ENCODE measurements at regions not wholly inside any gene's neighbourhood (a gene's known extent, or its start where the extent isn't known, plus 50 kb on each side); places are given as distances from the start of the nearest gene placed in this dataset.
"Not testable (repeated sequence)": the region's sequence is repeated elsewhere in the genome, so short reads cannot be mapped to it uniquely, and the experiment has no call there.

DNA sequence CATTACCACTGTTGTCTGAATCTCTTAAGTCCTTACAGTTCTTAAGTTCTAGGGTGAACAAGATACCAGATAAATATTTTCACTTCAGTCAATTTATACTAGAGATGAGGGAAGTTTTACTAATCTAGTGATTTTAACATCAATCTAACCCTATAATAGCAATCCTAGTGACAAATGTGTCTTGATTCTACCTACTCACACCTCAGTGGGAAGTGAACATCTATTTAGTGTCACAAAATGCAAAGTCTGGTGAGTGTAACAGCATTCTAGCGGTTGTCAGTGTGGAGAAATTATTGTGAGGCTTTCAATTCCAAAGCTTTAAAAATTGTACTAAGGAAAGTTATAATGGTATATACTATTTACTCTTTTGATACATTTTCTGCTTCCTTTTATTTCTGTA lies 225.8 kb upstream of the CYLC2 start:
- Mint-ChIP-seq H3K4me3 (no peak overlapping the region), H3K27ac (no peak overlapping the region), H3K9me3 (peaks cover 0 to 19% (median 10%) of the 10 kb centered on the region in 3 donors), H3K36me3 (no peaks in the 10 kb centered on the region), H3K27me3 (no peaks in the 10 kb centered on the region), H3K4me1 (no peaks in the 10 kb centered on the region)
- Histone ChIP-seq H3K9me3 (no peaks in the 10 kb centered on the region), H3K27ac (ENCODE audit: low read length) (no peak overlapping the region), H3K36me3 (ENCODE audit: control insufficient read depth in 2 of 2, extremely low read depth in 1 of 2, insufficient read depth in 1 of 2, low read length in 1 of 2) (no peaks in the 10 kb centered on the region), H3K4me1 (ENCODE audit: control insufficient read depth in 1 of 2, extremely low read depth in 1 of 2, insufficient read depth in 2 of 2, low read length in 2 of 2) (no peaks in the 10 kb centered on the region), H3K4me3 (ENCODE audit: control insufficient read depth in 1 of 2, extremely low read depth in 1 of 2, low read length in 1 of 2) (no peak overlapping the region), H3K27me3 (replicated peaks in 1 of 2; ENCODE audit: control insufficient read depth in 2 of 2, extremely low read depth in 1 of 2, insufficient read depth in 2 of 2, low read length in 1 of 2) (no peaks in the 10 kb centered on the region)
- no peak for DNase-seq
- POLR2A ChIA-PET, result no interaction called here
- no peak for ATAC-seq (replicated peaks in 1 of 4)
- WGBS (ENCODE audit: insufficient coverage), result no CpG with 5 or more reads among the region's 1 CpG
- CTCF ChIA-PET, result no interaction called here

DNA sequence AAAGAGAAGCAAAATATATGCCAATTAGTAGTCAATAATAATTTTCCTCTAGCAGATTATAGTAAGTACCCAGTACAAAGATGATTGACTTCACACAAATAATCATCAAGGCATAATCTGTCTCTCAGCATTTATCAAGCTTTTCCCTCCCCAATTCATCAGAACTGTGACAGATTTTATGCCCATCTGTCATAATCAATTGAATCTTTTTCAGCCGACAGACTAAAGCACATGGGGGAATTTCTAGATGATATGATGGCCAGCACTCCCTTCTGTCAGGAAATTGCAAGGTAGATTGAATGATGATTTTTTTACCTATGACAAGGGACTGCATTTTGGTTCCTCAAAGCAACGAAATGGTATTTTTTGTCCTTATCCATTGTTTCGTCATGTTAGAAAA lies 227.1 kb upstream of the CYLC2 start:
- Histone ChIP-seq H3K27ac (ENCODE audit: low read length) (no peak overlapping the region), H3K36me3 (ENCODE audit: control insufficient read depth in 2 of 2, extremely low read depth in 1 of 2, insufficient read depth in 1 of 2, low read length in 1 of 2) (no peaks in the 10 kb centered on the region), H3K4me1 (ENCODE audit: control insufficient read depth in 1 of 2, extremely low read depth in 1 of 2, insufficient read depth in 2 of 2, low read length in 2 of 2) (no peaks in the 10 kb centered on the region), H3K27me3 (replicated peaks in 1 of 2; ENCODE audit: control insufficient read depth in 2 of 2, extremely low read depth in 1 of 2, insufficient read depth in 2 of 2, low read length in 1 of 2) (no peaks in the 10 kb centered on the region), H3K4me3 (ENCODE audit: control insufficient read depth in 1 of 2, extremely low read depth in 1 of 2, low read length in 1 of 2) (no peak overlapping the region), H3K9me3 (no peaks in the 10 kb centered on the region)
- DNase-seq (no peak), ATAC-seq (replicated peaks in 1 of 4) (no peak)
- WGBS (ENCODE audit: insufficient coverage), result no CpG with 5 or more reads among the region's 3 CpGs
- Mint-ChIP-seq H3K27me3 (no peaks in the 10 kb centered on the region), H3K9me3 (peaks cover 0 to 24% (median 13%) of the 10 kb centered on the region in 3 donors), H3K27ac (no peak overlapping the region), H3K4me1 (no peaks in the 10 kb centered on the region), H3K4me3 (no peak overlapping the region), H3K36me3 (no peaks in the 10 kb centered on the region)
- POLR2A ChIA-PET, result no interaction called here
- CTCF ChIA-PET, result no interaction called here

DNA sequence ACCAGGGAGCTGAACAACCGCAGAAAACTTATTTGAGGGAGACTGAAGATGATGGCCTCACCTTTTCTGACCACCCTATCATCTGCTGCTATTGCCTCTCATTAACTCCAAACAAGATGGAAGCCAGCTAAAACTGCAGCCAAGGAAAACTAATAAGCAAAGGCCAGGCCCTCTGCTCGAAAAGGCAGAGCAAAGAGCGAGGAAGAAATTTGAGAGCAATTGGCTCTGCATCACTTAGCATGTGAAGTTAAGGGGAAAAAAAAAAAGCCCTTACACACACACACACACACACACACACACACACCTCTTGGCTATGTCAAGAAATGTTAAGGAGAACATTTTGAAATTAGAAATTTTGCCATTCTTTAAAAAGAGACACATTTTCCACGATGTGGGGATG lies 228.1 kb upstream of the CYLC2 start:
- Histone ChIP-seq H3K27ac (ENCODE audit: low read length) (no peak overlapping the region), H3K4me1 (ENCODE audit: control insufficient read depth in 1 of 2, extremely low read depth in 1 of 2, insufficient read depth in 2 of 2, low read length in 2 of 2) (no peaks in the 10 kb centered on the region), H3K9me3 (no peaks in the 10 kb centered on the region), H3K36me3 (ENCODE audit: control insufficient read depth in 2 of 2, extremely low read depth in 1 of 2, insufficient read depth in 1 of 2, low read length in 1 of 2) (no peaks in the 10 kb centered on the region), H3K4me3 (ENCODE audit: control insufficient read depth in 1 of 2, extremely low read depth in 1 of 2, low read length in 1 of 2) (no peak overlapping the region), H3K27me3 (replicated peaks in 1 of 2; ENCODE audit: control insufficient read depth in 2 of 2, extremely low read depth in 1 of 2, insufficient read depth in 2 of 2, low read length in 1 of 2) (no peaks in the 10 kb centered on the region)
- DNase-seq (no peak), ATAC-seq (replicated peaks in 1 of 4) (no peak)
- CTCF ChIA-PET, result no interaction called here
- Mint-ChIP-seq H3K36me3 (no peaks in the 10 kb centered on the region), H3K27me3 (no peaks in the 10 kb centered on the region), H3K9me3 (peaks cover 0 to 21% (median 11%) of the 10 kb centered on the region in 3 donors), H3K27ac (no peak overlapping the region), H3K4me1 (no peaks in the 10 kb centered on the region), H3K4me3 (no peak overlapping the region)
- POLR2A ChIA-PET, result no interaction called here
- WGBS (ENCODE audit: insufficient coverage), result 67% methylated on average over 1 of the region's 4 CpGs

DNA sequence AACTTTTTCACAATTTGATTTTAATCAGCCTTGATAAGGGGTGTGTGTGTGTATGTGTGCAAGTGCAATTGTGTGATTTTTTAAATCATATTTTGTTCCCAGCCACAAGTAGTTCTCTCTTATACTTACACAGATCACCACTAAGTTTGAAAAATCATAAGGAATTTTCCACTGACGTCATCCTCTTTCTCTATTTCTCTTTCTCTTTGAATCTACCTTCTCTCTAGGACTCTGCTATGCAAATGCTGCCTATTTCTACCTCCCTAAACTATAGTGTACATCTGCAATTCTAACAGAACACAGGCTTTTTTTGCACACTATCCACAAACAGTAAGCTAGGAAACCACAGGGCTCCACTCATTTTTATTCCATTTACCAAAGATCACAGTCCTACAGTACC lies 254.6 kb upstream of the CYLC2 start:
- Mint-ChIP-seq H3K27ac (no peak overlapping the region), H3K9me3 (peaks cover 20 to 21% (median 21%) of the 10 kb centered on the region in 3 donors), H3K27me3 (no peaks in the 10 kb centered on the region), H3K4me3 (no peak overlapping the region), H3K4me1 (no peaks in the 10 kb centered on the region), H3K36me3 (no peaks in the 10 kb centered on the region)
- peaks cover 2% of the 10 kb centered on the region for H3K9me3 ChIP-seq
- H3K4me1 ChIP-seq (ENCODE audit: control insufficient read depth in 1 of 2, extremely low read depth in 1 of 2, insufficient read depth in 2 of 2, low read length in 2 of 2), result no peaks in the 10 kb centered on the region
- ATAC-seq (replicated peaks in 1 of 4), result no peak
- no peak overlapping the region for H3K4me3 ChIP-seq (ENCODE audit: control insufficient read depth in 1 of 2, extremely low read depth in 1 of 2, low read length in 1 of 2)
- H3K27ac ChIP-seq (ENCODE audit: low read length), result no peak overlapping the region
- no peak for DNase-seq
- H3K27me3 ChIP-seq (replicated peaks in 1 of 2; ENCODE audit: control insufficient read depth in 2 of 2, extremely low read depth in 1 of 2, insufficient read depth in 2 of 2, low read length in 1 of 2), result no peaks in the 10 kb centered on the region
- H3K36me3 ChIP-seq (ENCODE audit: control insufficient read depth in 2 of 2, extremely low read depth in 1 of 2, insufficient read depth in 1 of 2, low read length in 1 of 2), result no peaks in the 10 kb centered on the region
- 64% methylated on average over 1 of the region's 1 CpG for WGBS (ENCODE audit: insufficient coverage)
- ChIA-PET POLR2A (no interaction called here), CTCF (no interaction called here)

DNA sequence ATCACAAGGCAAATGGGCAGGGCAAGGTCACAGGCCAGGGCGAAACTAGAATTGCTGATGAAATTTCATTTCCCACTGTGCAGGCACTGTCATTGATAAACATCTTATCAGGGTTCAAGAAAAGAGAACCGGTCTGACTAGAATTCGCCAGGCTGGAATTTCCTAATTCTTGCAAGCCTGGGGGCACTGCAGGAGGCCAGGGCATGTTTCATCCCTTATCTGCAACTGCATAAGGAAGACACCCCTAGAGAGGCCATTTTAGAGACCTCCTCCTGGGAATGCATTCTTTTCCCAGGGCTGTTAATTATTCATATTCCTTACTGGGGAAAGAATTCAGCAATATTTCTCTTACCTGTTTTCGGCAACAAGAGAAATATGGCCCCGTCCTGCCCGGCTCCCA lies 266.2 kb upstream of the CYLC2 start:
- Mint-ChIP-seq H3K27ac (no peak overlapping the region), H3K4me3 (no peak overlapping the region), H3K36me3 (no peaks in the 10 kb centered on the region), H3K27me3 (no peaks in the 10 kb centered on the region), H3K9me3 (peaks cover 12 to 35% (median 28%) of the 10 kb centered on the region in 3 donors), H3K4me1 (no peaks in the 10 kb centered on the region)
- WGBS (ENCODE audit: insufficient coverage), result 74% methylated on average over 4 of the region's 6 CpGs
- ChIA-PET POLR2A (no interaction called here), CTCF (no interaction called here)
- Histone ChIP-seq H3K36me3 (ENCODE audit: control insufficient read depth in 2 of 2, extremely low read depth in 1 of 2, insufficient read depth in 1 of 2, low read length in 1 of 2) (no peaks in the 10 kb centered on the region), H3K4me3 (ENCODE audit: control insufficient read depth in 1 of 2, extremely low read depth in 1 of 2, low read length in 1 of 2) (no peak overlapping the region), H3K4me1 (ENCODE audit: control insufficient read depth in 1 of 2, extremely low read depth in 1 of 2, insufficient read depth in 2 of 2, low read length in 2 of 2) (no peaks in the 10 kb centered on the region), H3K9me3 (no peaks in the 10 kb centered on the region), H3K27me3 (replicated peaks in 1 of 2; ENCODE audit: control insufficient read depth in 2 of 2, extremely low read depth in 1 of 2, insufficient read depth in 2 of 2, low read length in 1 of 2) (no peaks in the 10 kb centered on the region), H3K27ac (ENCODE audit: low read length) (no peak overlapping the region)
- no peak for ATAC-seq (replicated peaks in 1 of 4)
- DNase-seq, result no peak

DNA sequence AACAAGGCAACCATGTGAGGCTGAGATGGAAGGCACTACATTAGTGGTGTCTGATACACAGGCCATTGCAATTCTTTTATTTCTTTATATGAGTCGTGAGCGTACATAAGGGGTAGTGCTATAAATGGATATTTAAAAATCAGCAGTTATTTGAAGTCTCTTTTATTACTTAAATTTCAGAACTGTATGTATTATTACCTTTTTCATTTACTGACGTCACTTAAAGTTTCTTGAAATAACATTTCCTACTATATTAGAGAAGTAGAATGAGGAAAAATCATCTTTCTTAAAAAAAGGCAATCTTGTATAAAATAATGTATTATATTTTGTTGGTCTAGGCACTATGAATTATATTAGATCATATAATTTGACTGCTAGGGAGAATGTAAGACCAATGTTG lies 280.9 kb upstream of the CYLC2 start:
- CTCF ChIA-PET, result no interaction called here
- no peaks in the 10 kb centered on the region for H3K4me1 Mint-ChIP-seq
- no peak overlapping the region for H3K4me3 Mint-ChIP-seq
- DNase-seq (no peak), ATAC-seq (replicated peaks in 1 of 4) (no peak)
- no peak overlapping the region for H3K27ac Mint-ChIP-seq
- H3K36me3 Mint-ChIP-seq, result no peaks in the 10 kb centered on the region
- Histone ChIP-seq H3K4me1 (ENCODE audit: control insufficient read depth in 1 of 2, extremely low read depth in 1 of 2, insufficient read depth in 2 of 2, low read length in 2 of 2) (no peaks in the 10 kb centered on the region), H3K9me3 (peaks cover 5% of the 10 kb centered on the region), H3K27ac (ENCODE audit: low read length) (no peak overlapping the region), H3K36me3 (ENCODE audit: control insufficient read depth in 2 of 2, extremely low read depth in 1 of 2, insufficient read depth in 1 of 2, low read length in 1 of 2) (no peaks in the 10 kb centered on the region), H3K27me3 (replicated peaks in 1 of 2; ENCODE audit: control insufficient read depth in 2 of 2, extremely low read depth in 1 of 2, insufficient read depth in 2 of 2, low read length in 1 of 2) (no peaks in the 10 kb centered on the region), H3K4me3 (ENCODE audit: control insufficient read depth in 1 of 2, extremely low read depth in 1 of 2, low read length in 1 of 2) (no peak overlapping the region)
- POLR2A ChIA-PET, result no interaction called here
- peaks cover 9 to 41% (median 26%) of the 10 kb centered on the region in 3 donors for H3K9me3 Mint-ChIP-seq
- no peaks in the 10 kb centered on the region for H3K27me3 Mint-ChIP-seq
- no CpG with 5 or more reads among the region's 3 CpGs for WGBS (ENCODE audit: insufficient coverage)

DNA sequence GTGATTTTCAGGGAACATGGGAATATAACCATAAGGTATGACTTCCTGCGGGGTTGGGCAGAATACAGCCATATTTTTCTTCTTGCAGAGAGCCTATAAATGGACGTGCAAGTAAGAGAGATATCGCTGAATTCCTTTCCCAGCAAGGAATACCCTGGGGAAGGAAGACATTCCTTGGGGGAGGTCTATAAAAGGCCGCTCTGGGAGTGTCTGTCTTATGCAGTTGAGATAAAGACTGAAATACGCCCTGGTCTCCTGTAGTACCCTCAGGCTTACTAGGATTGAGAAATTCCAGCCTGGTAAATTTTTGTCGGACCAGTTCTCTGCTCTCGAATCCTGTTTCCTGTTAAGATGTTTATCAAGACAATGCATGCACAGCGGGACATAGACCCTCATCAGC lies 282.2 kb upstream of the CYLC2 start:
- DNase-seq; H3K4me1 Mint-ChIP-seq; H3K4me3 ChIP-seq (ENCODE audit: control insufficient read depth in 1 of 2, extremely low read depth in 1 of 2, low read length in 1 of 2); H3K27me3 ChIP-seq (replicated peaks in 1 of 2; ENCODE audit: control insufficient read depth in 2 of 2, extremely low read depth in 1 of 2, insufficient read depth in 2 of 2, low read length in 1 of 2); H3K4me1 ChIP-seq (ENCODE audit: control insufficient read depth in 1 of 2, extremely low read depth in 1 of 2, insufficient read depth in 2 of 2, low read length in 2 of 2); CTCF ChIA-PET; H3K9me3 ChIP-seq; H3K27ac ChIP-seq (ENCODE audit: low read length); H3K36me3 Mint-ChIP-seq; H3K4me3 Mint-ChIP-seq; POLR2A ChIA-PET; H3K27me3 Mint-ChIP-seq; H3K27ac Mint-ChIP-seq; ATAC-seq (replicated peaks in 1 of 4); H3K36me3 ChIP-seq (ENCODE audit: control insufficient read depth in 2 of 2, extremely low read depth in 1 of 2, insufficient read depth in 1 of 2, low read length in 1 of 2): not testable (repeated sequence)
- peaks cover 3 to 35% (median 25%) of the 10 kb centered on the region in 3 donors for H3K9me3 Mint-ChIP-seq
- WGBS (ENCODE audit: insufficient coverage), result 89% methylated on average over 5 of the region's 8 CpGs
